Neural cell (in vitro differentiated cells): ENCODE measurements at regions not wholly inside any gene's neighbourhood (a gene's known extent, or its start where the extent isn't known, plus 50 kb on each side); places are given as distances from the start of the nearest gene placed in this dataset.

Source experiments
- H2AFZ ChIP-seq: fragments of 200-600, 300-800 bp; sonication (generic), shearing (Covaris generic); 2 replicates; pipeline ENCODE4 v1.6.0; 2014; ENCODE audit warnings: low read depth, mild to moderate bottlenecking, antibody characterized with exemption, low read length, moderate library complexity
- H3F3A ChIP-seq: fragments of 200-600 bp; shearing (Covaris generic); 2 replicates; pipeline ENCODE4 v1.6.1; 2016; ENCODE audit warnings: mild to moderate bottlenecking, moderate library complexity, mixed read lengths, antibody characterized with exemption, low read length; ENCODE audit not compliant: insufficient read depth, poor library complexity, severe bottlenecking
- H3K27ac ChIP-seq: fragments of 200-600, 300-800 bp; sonication (generic), shearing (Covaris generic); 2 replicates; pipeline ENCODE4 v1.5.1; 2014; ENCODE audit warnings: mild to moderate bottlenecking, low read length, moderate library complexity
- H3K27me3 ChIP-seq: fragments of 300-800, 200-600 bp; sonication (generic), shearing (Covaris generic); 2 replicates; pipeline ENCODE4 v1.6.0; 2014; ENCODE audit warnings: mild to moderate bottlenecking, low read depth, low read length, moderate library complexity; ENCODE audit not compliant: insufficient read depth
- H3K36me3 ChIP-seq: fragments of 300-800, 200-600 bp; sonication (generic), shearing (Covaris generic); 2 replicates; pipeline ENCODE4 v1.5.1; 2014; ENCODE audit warnings: mild to moderate bottlenecking, antibody characterized with exemption, low read length, moderate library complexity; ENCODE audit not compliant: insufficient read depth
- H3K4me2 ChIP-seq: fragments of 300-800, 200-600 bp; sonication (generic), shearing (Covaris generic); 2 replicates; pipeline ENCODE4 v1.6.0; 2014; ENCODE audit warnings: mild to moderate bottlenecking, low read length
- H3K4me3 ChIP-seq: fragments of 300-800, 200-600 bp; sonication (generic), shearing (Covaris generic); 2 replicates; pipeline ENCODE4 v1.5.1; 2014; ENCODE audit warnings: mild to moderate bottlenecking, low read length, moderate library complexity
- H3K79me2 ChIP-seq: fragments of 200-600 bp; shearing (Covaris generic); replicated peaks from 2 replicates; pipeline ENCODE4 v1.6.0; 2014; ENCODE audit warnings: mild to moderate bottlenecking, low read length, moderate library complexity; ENCODE audit not compliant: insufficient read depth
- H3K9ac ChIP-seq: fragments of 300-800, 200-600 bp; sonication (generic), shearing (Covaris generic); 2 replicates; pipeline ENCODE4 v1.6.1; 2016; ENCODE audit warnings: mild to moderate bottlenecking, low read length, mixed read lengths
- H3K9me2 ChIP-seq: fragments of 200-600 bp; shearing (Covaris generic); 2 replicates; pipeline ENCODE4 v1.6.1; 2016; ENCODE audit warnings: mild to moderate bottlenecking, low read length, mixed read lengths; ENCODE audit not compliant: insufficient read depth
- H3K9me3 ChIP-seq: fragments of 200-600, 300-800 bp; sonication (generic), shearing (Covaris generic); 2 replicates; pipeline ENCODE4 v1.6.1; 2016; ENCODE audit warnings: mild to moderate bottlenecking, mixed run types, low read length, moderate library complexity, mixed read lengths
- H4K20me1 ChIP-seq: fragments of 200-600 bp; shearing (Covaris generic); 2 replicates; pipeline ENCODE4 v1.6.1; 2016; ENCODE audit warnings: mild to moderate bottlenecking, mixed run types; ENCODE audit not compliant: insufficient read depth
- EP300 ChIP-seq: fragments of 450-650 bp; conservative IDR thresholded peaks from 2 replicates; pipeline ENCODE4 v1.6.1; 2014; ENCODE audit warnings: antibody characterized with exemption, mild to moderate bottlenecking, moderate library complexity; ENCODE audit not compliant: poor library complexity, severe bottlenecking
- EZH2 ChIP-seq: fragments of 200-600, 300-800 bp; shearing (Covaris generic), sonication (generic); IDR thresholded peaks from 2 replicates; pipeline ENCODE4 v1.6.1; 2014; ENCODE audit warnings: antibody characterized with exemption, low read length, borderline replicate concordance, mild to moderate bottlenecking; ENCODE audit not compliant: insufficient read depth, poor library complexity, severe bottlenecking
- MXI1 ChIP-seq: fragments of 450-650 bp; conservative IDR thresholded peaks from 2 replicates; pipeline ENCODE4 v1.6.1; 2014; ENCODE audit warnings: antibody characterized with exemption, mild to moderate bottlenecking; ENCODE audit not compliant: poor library complexity, severe bottlenecking
- POLR2AphosphoS5 ChIP-seq: IDR thresholded peaks from 2 replicates; pipeline ENCODE4 v1.6.1; 2012
- RAD21 ChIP-seq: fragments of 450-650 bp; conservative IDR thresholded peaks from 2 replicates; pipeline ENCODE4 v1.6.1; 2014; ENCODE audit warnings: antibody characterized with exemption, mild to moderate bottlenecking, moderate library complexity
- SMC3 ChIP-seq: fragments of 450-650 bp; conservative IDR thresholded peaks from 2 replicates; pipeline ENCODE4 v1.6.1; 2014; ENCODE audit warnings: antibody characterized with exemption, mild to moderate bottlenecking, moderate library complexity; ENCODE audit not compliant: poor library complexity
- TAF1 ChIP-seq: IDR thresholded peaks from 2 replicates; pipeline ENCODE4 v1.6.1; 2012; ENCODE audit warnings: low read depth
- TF ChIP-seq, protein P1 (sequence below): IDR thresholded peaks from 2 replicates; pipeline ENCODE4 v1.6.1; 2012; ENCODE audit warnings: borderline replicate concordance
- TF ChIP-seq, protein P2 (sequence below): fragments of 450-650 bp; IDR thresholded peaks from 2 replicates; pipeline ENCODE4 v1.5.1; 2014; ENCODE audit warnings: antibody characterized with exemption, mild to moderate bottlenecking, moderate library complexity; ENCODE audit not compliant: poor library complexity, severe bottlenecking

DNA sequence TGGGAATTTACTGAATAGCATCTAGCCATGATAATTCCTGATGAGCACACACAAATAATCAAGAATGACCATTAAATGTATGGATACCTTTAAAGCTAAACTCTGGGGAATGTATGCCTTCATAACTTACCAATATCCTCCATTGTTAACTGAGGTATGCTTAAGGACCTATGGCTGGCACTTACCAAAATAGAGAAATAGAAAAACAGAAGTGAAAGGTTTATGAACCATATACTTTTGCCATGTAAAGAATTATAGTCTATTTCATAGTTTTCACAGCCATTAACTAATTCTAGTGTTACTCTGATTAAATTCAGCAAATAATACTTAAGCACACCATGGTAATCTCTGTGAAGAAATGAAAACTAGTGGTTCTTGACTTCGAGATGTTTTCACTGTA, 1360.6 kb upstream of the LRRTM3 start:
- H3K4me3 ChIP-seq: no peak overlapping the region
- H3K79me2 ChIP-seq: no peaks in the 10 kb centered on the region
- no peaks in the 10 kb centered on the region for H3K9me2 ChIP-seq
- no peaks in the 10 kb centered on the region for H3K9me3 ChIP-seq
- H4K20me1 ChIP-seq: no peaks in the 10 kb centered on the region
- H3F3A ChIP-seq: no peaks in the 10 kb centered on the region
- H3K4me2 ChIP-seq: no peak overlapping the region
- no peaks in the 10 kb centered on the region for H3K27me3 ChIP-seq
- no peak overlapping the region for H3K9ac ChIP-seq
- no peak overlapping the region for H3K27ac ChIP-seq
- H2AFZ ChIP-seq: no peak overlapping the region
- no peak for TF ChIP-seq EP300
- TF ChIP-seq, protein P1, sequence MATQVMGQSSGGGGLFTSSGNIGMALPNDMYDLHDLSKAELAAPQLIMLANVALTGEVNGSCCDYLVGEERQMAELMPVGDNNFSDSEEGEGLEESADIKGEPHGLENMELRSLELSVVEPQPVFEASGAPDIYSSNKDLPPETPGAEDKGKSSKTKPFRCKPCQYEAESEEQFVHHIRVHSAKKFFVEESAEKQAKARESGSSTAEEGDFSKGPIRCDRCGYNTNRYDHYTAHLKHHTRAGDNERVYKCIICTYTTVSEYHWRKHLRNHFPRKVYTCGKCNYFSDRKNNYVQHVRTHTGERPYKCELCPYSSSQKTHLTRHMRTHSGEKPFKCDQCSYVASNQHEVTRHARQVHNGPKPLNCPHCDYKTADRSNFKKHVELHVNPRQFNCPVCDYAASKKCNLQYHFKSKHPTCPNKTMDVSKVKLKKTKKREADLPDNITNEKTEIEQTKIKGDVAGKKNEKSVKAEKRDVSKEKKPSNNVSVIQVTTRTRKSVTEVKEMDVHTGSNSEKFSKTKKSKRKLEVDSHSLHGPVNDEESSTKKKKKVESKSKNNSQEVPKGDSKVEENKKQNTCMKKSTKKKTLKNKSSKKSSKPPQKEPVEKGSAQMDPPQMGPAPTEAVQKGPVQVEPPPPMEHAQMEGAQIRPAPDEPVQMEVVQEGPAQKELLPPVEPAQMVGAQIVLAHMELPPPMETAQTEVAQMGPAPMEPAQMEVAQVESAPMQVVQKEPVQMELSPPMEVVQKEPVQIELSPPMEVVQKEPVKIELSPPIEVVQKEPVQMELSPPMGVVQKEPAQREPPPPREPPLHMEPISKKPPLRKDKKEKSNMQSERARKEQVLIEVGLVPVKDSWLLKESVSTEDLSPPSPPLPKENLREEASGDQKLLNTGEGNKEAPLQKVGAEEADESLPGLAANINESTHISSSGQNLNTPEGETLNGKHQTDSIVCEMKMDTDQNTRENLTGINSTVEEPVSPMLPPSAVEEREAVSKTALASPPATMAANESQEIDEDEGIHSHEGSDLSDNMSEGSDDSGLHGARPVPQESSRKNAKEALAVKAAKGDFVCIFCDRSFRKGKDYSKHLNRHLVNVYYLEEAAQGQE: no peak
- TF ChIP-seq, protein P2, sequence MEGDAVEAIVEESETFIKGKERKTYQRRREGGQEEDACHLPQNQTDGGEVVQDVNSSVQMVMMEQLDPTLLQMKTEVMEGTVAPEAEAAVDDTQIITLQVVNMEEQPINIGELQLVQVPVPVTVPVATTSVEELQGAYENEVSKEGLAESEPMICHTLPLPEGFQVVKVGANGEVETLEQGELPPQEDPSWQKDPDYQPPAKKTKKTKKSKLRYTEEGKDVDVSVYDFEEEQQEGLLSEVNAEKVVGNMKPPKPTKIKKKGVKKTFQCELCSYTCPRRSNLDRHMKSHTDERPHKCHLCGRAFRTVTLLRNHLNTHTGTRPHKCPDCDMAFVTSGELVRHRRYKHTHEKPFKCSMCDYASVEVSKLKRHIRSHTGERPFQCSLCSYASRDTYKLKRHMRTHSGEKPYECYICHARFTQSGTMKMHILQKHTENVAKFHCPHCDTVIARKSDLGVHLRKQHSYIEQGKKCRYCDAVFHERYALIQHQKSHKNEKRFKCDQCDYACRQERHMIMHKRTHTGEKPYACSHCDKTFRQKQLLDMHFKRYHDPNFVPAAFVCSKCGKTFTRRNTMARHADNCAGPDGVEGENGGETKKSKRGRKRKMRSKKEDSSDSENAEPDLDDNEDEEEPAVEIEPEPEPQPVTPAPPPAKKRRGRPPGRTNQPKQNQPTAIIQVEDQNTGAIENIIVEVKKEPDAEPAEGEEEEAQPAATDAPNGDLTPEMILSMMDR: no peak
- TF ChIP-seq MXI1: no peak
- no peak for TF ChIP-seq SMC3
- TF ChIP-seq EZH2: no peak
- TF ChIP-seq TAF1: no peak
- no peak for TF ChIP-seq RAD21
- no peak for TF ChIP-seq POLR2AphosphoS5
- no peaks in the 10 kb centered on the region for H3K36me3 ChIP-seq

DNA sequence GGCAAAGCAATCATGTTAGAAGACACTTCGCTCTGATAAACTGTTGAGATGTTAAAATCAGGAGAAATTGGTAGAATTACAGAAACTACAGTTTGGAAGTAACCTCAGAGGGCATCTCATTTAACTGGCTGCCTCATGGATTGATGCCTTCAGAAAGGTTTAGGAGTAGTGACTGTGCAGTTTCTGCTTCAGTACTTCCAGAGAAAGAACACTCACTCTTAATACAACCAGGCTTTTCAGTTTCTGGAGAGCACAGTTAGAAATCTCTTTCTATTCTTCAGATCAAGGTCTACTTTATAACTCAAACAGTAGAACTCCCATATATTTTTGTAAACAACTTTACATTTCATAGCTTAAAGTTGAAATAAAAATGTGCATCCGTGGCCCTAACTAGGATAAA, 1358.9 kb upstream of the LRRTM3 start:
- Histone ChIP-seq H3K79me2 (no peaks in the 10 kb centered on the region), H3K9me3 (no peaks in the 10 kb centered on the region), H3K4me3 (no peak overlapping the region), H3K27ac (no peak overlapping the region), H3K4me2 (no peak overlapping the region), H4K20me1 (no peaks in the 10 kb centered on the region), H3K9ac (no peak overlapping the region), H3K36me3 (no peaks in the 10 kb centered on the region), H3F3A (no peaks in the 10 kb centered on the region), H2AFZ (no peak overlapping the region), H3K9me2 (no peaks in the 10 kb centered on the region), H3K27me3 (no peaks in the 10 kb centered on the region)
- no peak for TF ChIP-seq EP300
- no peak for TF ChIP-seq RAD21
- no peak for TF ChIP-seq EZH2
- TF ChIP-seq, protein P2: no peak
- TF ChIP-seq TAF1: no peak
- TF ChIP-seq SMC3: no peak
- TF ChIP-seq POLR2AphosphoS5: no peak
